NCI-H345 treated with DMSO at 0.1 percent for 48 hours (cell line): ENCODE measurements at regions not wholly inside any gene's neighbourhood (a gene's known extent, or its start where the extent isn't known, plus 50 kb on each side); places are given as distances from the start of the nearest gene placed in this dataset.
"Not testable (repeated sequence)": the region's sequence is repeated elsewhere in the genome, so short reads cannot be mapped to it uniquely, and the experiment has no call there.

Experiments used
- DNase-seq: peaks from one replicate; lab custom pipeline; 2025; ENCODE audit not compliant: unreplicated experiment; lab: John Stamatoyannopoulos, UW

- DNase-seq: no peak
These were observed 137.6 kb downstream of the COPRS start for GRCh38 chr17:31721291-31722025.

GRCh38 chr17:31717251-31717650 is 141.8 kb downstream of the COPRS start:
- not testable (repeated sequence) for DNase-seq

- DNase-seq: no peak
These were observed 143.6 kb downstream of the COPRS start for GRCh38 chr17:31715446-31715845.

- DNase-seq: no peak
These were observed 154.6 kb downstream of the COPRS start for GRCh38 chr17:31704483-31704882.

- DNase-seq: no peak
These were observed 157.0 kb downstream of the COPRS start for GRCh38 chr17:31702041-31702440.

- DNase-seq: no peak
These were observed 158.1 kb downstream of the COPRS start for GRCh38 chr17:31700973-31701372.

- no peak for DNase-seq
These were observed 159.2 kb downstream of the COPRS start for GRCh38 chr17:31699886-31700285.

- no peak for DNase-seq
These were observed 159.8 kb downstream of the COPRS start for GRCh38 chr17:31699281-31699680.

- no peak for DNase-seq
These were observed 160.3 kb downstream of the COPRS start for GRCh38 chr17:31698751-31699150.

- no peak for DNase-seq
These were observed 161.2 kb downstream of the COPRS start for GRCh38 chr17:31697838-31698237.

- DNase-seq: no peak
These were observed 162.2 kb downstream of the COPRS start for GRCh38 chr17:31696703-31697325.

GRCh38 chr17:31696184-31696602 is 162.9 kb downstream of the COPRS start:
- no peak for DNase-seq

GRCh38 chr17:31695456-31696090 is 163.5 kb downstream of the COPRS start:
- DNase-seq: no peak

- DNase-seq: no peak
These were observed 165.4 kb downstream of the COPRS start for GRCh38 chr17:31693433-31694220.

GRCh38 chr17:31692632-31693031 is 166.4 kb downstream of the COPRS start:
- DNase-seq: no peak

GRCh38 chr17:31692027-31692426 is 167.0 kb downstream of the COPRS start:
- DNase-seq: no peak

- no peak for DNase-seq
These were observed 167.7 kb downstream of the COPRS start for GRCh38 chr17:31691251-31691905.

GRCh38 chr17:31690151-31690551 is 168.9 kb downstream of the COPRS start:
- no peak for DNase-seq

- no peak for DNase-seq
These were observed 170.3 kb downstream of the COPRS start for GRCh38 chr17:31688701-31689100.

GRCh38 chr17:31687505-31688126 is 171.4 kb downstream of the COPRS start:
- DNase-seq: no peak
